ENCODE measurements at regions not wholly inside any gene's neighbourhood (a gene's known extent, or its start where the extent isn't known, plus 50 kb on each side); places are given as distances from the start of the nearest gene placed in this dataset.

DNA sequence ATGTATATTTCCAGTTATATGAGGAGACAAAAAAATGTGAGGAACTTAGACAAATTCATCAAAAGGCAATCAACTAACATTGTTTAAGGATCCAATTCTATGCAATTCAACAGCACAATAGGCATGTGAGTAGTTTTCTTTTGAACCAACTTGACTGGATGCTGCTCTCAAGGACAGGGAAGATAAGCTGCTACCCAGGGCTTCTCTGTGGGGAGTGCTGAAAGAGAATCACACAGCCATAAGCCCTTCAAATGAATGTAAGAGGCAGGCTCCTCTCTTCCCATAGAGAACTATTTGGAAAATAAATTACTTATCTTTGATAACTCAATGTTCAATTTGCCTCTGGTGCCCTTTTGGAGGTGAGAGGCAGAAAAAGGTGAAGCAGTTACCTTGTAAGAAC lies 1413.6 kb downstream of the PCDH7 start:
- Histone ChIP-seq H3K27me3 (no peaks in the 10 kb centered on the region), H3K27ac (no peak overlapping the region), H3K4me3 (no peak overlapping the region), H3K36me3 (no peaks in the 10 kb centered on the region), H3K9me3 (ENCODE audit: low read depth) (no peaks in the 10 kb centered on the region), H3K4me1 (ENCODE audit: low read depth) (no peaks in the 10 kb centered on the region)
- DNase-seq (ENCODE audit: low read depth in 1 of 2, low spot score in 1 of 2): peak in 1 of 2 donors; percentile 10
- TF ChIP-seq, protein P1, sequence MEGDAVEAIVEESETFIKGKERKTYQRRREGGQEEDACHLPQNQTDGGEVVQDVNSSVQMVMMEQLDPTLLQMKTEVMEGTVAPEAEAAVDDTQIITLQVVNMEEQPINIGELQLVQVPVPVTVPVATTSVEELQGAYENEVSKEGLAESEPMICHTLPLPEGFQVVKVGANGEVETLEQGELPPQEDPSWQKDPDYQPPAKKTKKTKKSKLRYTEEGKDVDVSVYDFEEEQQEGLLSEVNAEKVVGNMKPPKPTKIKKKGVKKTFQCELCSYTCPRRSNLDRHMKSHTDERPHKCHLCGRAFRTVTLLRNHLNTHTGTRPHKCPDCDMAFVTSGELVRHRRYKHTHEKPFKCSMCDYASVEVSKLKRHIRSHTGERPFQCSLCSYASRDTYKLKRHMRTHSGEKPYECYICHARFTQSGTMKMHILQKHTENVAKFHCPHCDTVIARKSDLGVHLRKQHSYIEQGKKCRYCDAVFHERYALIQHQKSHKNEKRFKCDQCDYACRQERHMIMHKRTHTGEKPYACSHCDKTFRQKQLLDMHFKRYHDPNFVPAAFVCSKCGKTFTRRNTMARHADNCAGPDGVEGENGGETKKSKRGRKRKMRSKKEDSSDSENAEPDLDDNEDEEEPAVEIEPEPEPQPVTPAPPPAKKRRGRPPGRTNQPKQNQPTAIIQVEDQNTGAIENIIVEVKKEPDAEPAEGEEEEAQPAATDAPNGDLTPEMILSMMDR (IDR thresholded peaks at IDR 0.05; ENCODE audit: low read depth, low read length): no peak

DNA sequence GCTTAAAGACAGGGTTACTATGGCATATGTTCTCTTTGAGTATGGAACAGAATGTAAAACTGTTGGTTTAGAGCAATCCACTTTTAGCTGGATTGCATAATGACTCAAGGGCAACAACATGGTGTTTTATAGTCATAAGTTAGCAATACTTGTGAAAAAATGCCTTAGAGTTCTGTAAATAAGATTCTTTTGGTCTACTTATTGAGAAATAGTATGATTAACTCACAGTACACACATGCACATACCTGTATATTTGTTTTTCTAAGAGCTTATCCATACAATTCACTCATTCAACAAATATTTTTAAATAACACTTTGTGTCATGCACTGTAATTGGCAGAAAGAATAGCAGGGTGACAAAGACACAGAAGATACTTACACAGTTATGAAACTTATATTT lies 1415.5 kb downstream of the PCDH7 start:
- Histone ChIP-seq H3K9me3 (ENCODE audit: low read depth) (no peaks in the 10 kb centered on the region), H3K4me1 (ENCODE audit: low read depth) (no peaks in the 10 kb centered on the region), H3K4me3 (no peak overlapping the region), H3K36me3 (no peaks in the 10 kb centered on the region), H3K27me3 (no peaks in the 10 kb centered on the region), H3K27ac (no peak overlapping the region)
- TF ChIP-seq, protein P1 (IDR thresholded peaks at IDR 0.05; ENCODE audit: low read depth, low read length): no peak
- DNase-seq (ENCODE audit: low read depth in 1 of 2, low spot score in 1 of 2): no peak

DNA sequence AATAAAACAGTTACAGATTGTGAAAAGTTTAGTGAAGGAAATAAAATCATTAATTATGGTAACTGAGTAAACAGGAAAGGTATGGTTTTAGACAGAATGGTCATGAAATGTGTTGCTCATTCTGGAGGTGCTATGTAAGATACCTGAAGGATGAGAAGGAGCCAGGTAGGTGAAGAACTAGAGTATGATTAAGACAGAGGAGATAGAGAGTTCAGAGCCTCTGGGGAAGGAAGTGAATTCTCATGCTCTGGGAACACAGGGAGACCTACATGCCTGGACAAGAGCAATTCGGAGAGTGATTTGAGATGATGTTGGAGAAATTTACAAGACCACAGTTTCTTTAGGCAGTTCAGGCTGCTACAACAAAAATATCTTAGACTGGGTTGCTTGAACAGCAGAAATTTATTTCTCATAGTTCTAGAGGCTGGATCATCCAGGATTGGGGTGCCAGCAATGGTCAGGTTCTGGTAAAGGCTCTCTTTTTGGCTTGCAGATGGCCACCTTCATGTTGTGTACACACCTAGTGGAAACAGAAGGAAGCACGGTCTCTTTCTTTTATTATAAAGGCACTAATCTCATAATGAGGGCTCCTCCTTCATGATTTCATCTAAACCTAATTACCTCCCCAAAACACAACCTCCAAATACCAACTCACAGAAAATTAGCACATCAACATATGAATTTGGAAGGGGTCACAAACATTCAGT lies 1416.1 kb downstream of the PCDH7 start:
- TF ChIP-seq, protein P1 (IDR thresholded peaks at IDR 0.05; ENCODE audit: low read depth, low read length): no peak
- Histone ChIP-seq H3K4me3 (no peak overlapping the region), H3K36me3 (no peaks in the 10 kb centered on the region), H3K27me3 (no peaks in the 10 kb centered on the region), H3K27ac (no peak overlapping the region), H3K4me1 (ENCODE audit: low read depth) (no peaks in the 10 kb centered on the region), H3K9me3 (ENCODE audit: low read depth) (no peaks in the 10 kb centered on the region)
- no peak for DNase-seq (ENCODE audit: low read depth in 1 of 2, low spot score in 1 of 2)

DNA sequence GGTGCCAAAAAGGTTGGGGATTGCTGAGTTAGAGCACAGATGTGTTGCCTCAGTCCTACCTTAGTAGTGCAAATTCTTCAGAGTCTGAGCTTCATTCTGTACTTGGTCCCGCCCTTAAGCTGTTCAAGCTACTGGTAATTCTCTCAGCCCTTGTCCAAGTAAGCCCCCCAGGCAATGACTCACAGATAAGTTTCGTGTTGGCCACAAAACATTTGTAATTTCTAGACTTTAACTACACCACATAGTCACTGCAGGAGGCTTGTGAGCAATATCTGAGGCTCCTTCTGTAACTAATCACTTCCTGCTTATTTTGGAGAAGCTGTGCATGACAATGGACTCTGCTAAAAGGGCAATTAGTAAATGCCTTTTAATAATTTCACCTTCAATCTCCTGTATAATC lies 1420.5 kb downstream of the PCDH7 start:
- TF ChIP-seq, protein P1 (IDR thresholded peaks at IDR 0.05; ENCODE audit: low read depth, low read length): no peak
- H3K4me3 ChIP-seq: no peak overlapping the region
- H3K36me3 ChIP-seq: no peaks in the 10 kb centered on the region
- no peaks in the 10 kb centered on the region for H3K27me3 ChIP-seq
- no peak overlapping the region for H3K27ac ChIP-seq
- DNase-seq (ENCODE audit: low read depth in 1 of 2, low spot score in 1 of 2): peak in 1 of 2 donors; percentile 80
- H3K9me3 ChIP-seq (ENCODE audit: low read depth): no peaks in the 10 kb centered on the region
- no peaks in the 10 kb centered on the region for H3K4me1 ChIP-seq (ENCODE audit: low read depth)

DNA sequence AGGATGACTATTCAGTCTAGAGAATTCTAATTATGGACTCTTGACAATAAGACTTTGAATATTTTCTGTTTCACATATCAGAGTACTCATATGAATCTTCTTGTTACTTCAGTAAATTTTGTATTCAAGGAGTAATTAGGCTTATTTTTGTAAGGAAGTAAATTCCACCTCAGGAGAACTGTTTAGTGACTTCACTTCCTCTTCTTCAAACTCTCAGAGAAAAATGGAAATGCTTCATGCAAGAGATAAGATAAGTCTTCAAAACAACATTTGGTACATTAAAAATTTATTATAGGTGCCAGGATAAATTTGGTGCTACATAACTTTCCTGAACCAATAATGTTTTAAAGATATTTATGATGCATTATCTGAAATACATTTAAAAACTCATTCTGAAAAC lies 1421.9 kb downstream of the PCDH7 start:
- H3K36me3 ChIP-seq: no peaks in the 10 kb centered on the region
- no peak for DNase-seq (ENCODE audit: low read depth in 1 of 2, low spot score in 1 of 2)
- H3K4me3 ChIP-seq: no peak overlapping the region
- no peak overlapping the region for H3K27ac ChIP-seq
- TF ChIP-seq, protein P1 (IDR thresholded peaks at IDR 0.05; ENCODE audit: low read depth, low read length): no peak
- H3K9me3 ChIP-seq (ENCODE audit: low read depth): no peaks in the 10 kb centered on the region
- no peaks in the 10 kb centered on the region for H3K4me1 ChIP-seq (ENCODE audit: low read depth)
- H3K27me3 ChIP-seq: no peaks in the 10 kb centered on the region
